ENCODE measurements at regions not wholly inside any gene's neighbourhood (a gene's known extent, or its start where the extent isn't known, plus 50 kb on each side); places are given as distances from the start of the nearest gene placed in this dataset.

DNA sequence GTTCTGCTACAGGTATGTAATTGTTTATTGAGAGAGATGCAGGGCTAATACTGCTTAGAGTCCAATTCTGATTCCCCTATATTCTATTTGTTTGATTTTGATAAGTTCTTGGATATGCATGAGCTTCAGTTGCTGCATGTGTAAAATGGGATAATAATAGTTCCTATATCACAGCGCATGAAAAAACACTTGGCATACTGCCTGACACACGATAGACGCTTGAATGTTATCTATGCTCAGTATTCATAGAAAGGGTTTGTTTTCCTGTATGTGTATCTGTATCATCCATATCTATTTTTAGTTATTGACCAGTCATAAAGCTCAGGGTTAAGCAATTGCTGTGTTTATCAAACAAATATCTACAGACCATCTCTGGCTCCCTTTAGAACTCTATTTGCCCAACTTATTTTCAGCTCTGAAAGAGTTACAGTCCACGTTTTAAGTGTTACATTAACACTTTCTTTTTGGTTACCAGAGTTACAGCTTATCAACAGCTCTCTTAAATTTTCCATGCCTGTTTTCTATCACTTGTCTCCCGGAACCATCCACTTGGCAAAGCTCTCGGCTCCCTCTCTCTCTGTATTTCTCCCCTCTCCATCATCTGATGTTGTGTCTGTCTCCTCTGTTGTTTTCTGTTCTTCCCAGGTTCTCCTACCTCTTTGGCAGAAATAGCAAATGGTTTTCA lies 334.8 kb downstream of the CBLN1 start:
- no peaks in the 10 kb centered on the region for H3K4me1 Mint-ChIP-seq (ENCODE audit: low read depth)
- intact Hi-C loops (cut with micrococcal nuclease) = no loop called here
- H3K9me3 Mint-ChIP-seq = no peaks in the 10 kb centered on the region
- H3K27ac Mint-ChIP-seq = no peak overlapping the region
- H3K27me3 Mint-ChIP-seq = no peaks in the 10 kb centered on the region
- no peak overlapping the region for H3K4me3 Mint-ChIP-seq
- H3K36me3 Mint-ChIP-seq (ENCODE audit: low read depth) = no peaks in the 10 kb centered on the region

- intact Hi-C loops (cut with micrococcal nuclease) = no loop called here
- no peak overlapping the region for H3K27ac Mint-ChIP-seq
- H3K4me3 Mint-ChIP-seq = no peak overlapping the region
- H3K9me3 Mint-ChIP-seq = no peaks in the 10 kb centered on the region
- H3K27me3 Mint-ChIP-seq = no peaks in the 10 kb centered on the region
- H3K36me3 Mint-ChIP-seq (ENCODE audit: low read depth) = no peaks in the 10 kb centered on the region
- H3K4me1 Mint-ChIP-seq (ENCODE audit: low read depth) = no peaks in the 10 kb centered on the region
These were observed 333.0 kb upstream of the N4BP1 start for GRCh38 chr16:48942996-48943395.

GRCh38 chr16:48936811-48937210 lies 326.8 kb upstream of the N4BP1 start:
- Mint-ChIP-seq H3K36me3 (ENCODE audit: low read depth) (no peaks in the 10 kb centered on the region), H3K4me1 (ENCODE audit: low read depth) (no peaks in the 10 kb centered on the region), H3K9me3 (no peaks in the 10 kb centered on the region), H3K4me3 (no peak overlapping the region), H3K27me3 (no peaks in the 10 kb centered on the region), H3K27ac (no peak overlapping the region)
- intact Hi-C loops (cut with micrococcal nuclease) = no loop called here

DNA sequence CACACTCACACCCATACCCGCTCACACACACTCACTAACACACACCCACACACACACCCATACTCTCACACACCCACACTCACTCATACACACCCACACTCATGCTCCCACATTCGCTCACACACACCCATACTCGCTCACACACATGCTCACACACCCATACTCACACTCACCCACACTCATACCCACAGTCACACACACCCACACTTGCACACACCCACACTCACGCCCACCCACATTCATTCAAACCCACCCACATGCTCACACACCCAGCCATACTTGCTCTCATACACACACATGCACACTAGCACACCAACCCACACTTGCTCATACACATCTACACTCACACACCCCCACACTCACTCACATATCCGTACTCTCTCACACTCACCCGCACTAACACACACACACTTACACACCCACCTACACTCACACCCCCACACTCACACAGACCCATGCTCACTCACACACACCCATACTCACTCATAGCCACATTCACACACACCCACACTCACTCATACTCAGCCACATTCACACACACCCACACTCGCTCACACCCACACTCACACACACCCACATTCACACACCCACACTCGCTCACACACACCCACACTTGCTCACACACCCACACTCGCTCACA lies 322.4 kb upstream of the N4BP1 start:
- Mint-ChIP-seq H3K27ac (no peak overlapping the region), H3K36me3 (ENCODE audit: low read depth) (no peaks in the 10 kb centered on the region), H3K4me1 (ENCODE audit: low read depth) (no peaks in the 10 kb centered on the region), H3K9me3 (no peaks in the 10 kb centered on the region), H3K4me3 (no peak overlapping the region), H3K27me3 (no peaks in the 10 kb centered on the region)
- intact Hi-C loops (cut with micrococcal nuclease) = no loop called here

DNA sequence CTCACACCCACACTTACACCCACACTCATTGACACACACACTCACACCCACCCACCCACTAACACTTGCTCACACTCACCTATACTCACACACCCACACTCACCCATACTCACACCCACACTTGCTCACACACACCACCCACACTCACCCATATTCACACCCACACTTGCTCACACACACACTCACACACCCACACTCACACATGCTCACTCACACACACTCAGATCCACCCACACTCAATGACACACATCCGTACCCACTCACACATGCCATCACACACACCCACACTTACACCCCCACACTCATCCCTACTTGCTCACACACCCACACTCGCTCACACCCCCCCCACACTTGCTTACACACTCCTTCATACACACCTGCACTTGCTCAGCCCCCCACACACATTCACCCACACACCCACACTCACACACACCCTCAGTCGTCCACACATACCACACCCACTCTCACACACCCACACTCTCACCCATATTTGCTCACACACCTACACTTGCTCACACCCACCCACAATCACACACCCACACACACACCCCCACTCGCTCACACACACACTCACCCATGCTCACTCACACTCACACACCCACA lies 321.1 kb upstream of the N4BP1 start:
- Mint-ChIP-seq H3K36me3 (ENCODE audit: low read depth) (no peaks in the 10 kb centered on the region), H3K9me3 (no peaks in the 10 kb centered on the region), H3K27me3 (no peaks in the 10 kb centered on the region), H3K4me1 (ENCODE audit: low read depth) (no peaks in the 10 kb centered on the region), H3K4me3 (no peak overlapping the region), H3K27ac (no peak overlapping the region)
- intact Hi-C loops (cut with micrococcal nuclease) = no loop called here

GRCh38 chr16:48919791-48920190 lies 309.8 kb upstream of the N4BP1 start:
- intact Hi-C loops (cut with micrococcal nuclease) = no loop called here
- H3K36me3 Mint-ChIP-seq (ENCODE audit: low read depth) = no peaks in the 10 kb centered on the region
- H3K4me1 Mint-ChIP-seq (ENCODE audit: low read depth) = no peaks in the 10 kb centered on the region
- no peak overlapping the region for H3K4me3 Mint-ChIP-seq
- no peak overlapping the region for H3K27ac Mint-ChIP-seq
- H3K9me3 Mint-ChIP-seq = no peaks in the 10 kb centered on the region
- H3K27me3 Mint-ChIP-seq = no peaks in the 10 kb centered on the region

GRCh38 chr16:48918520-48919258 lies 308.7 kb upstream of the N4BP1 start:
- Mint-ChIP-seq H3K27ac (no peak overlapping the region), H3K27me3 (no peaks in the 10 kb centered on the region), H3K36me3 (ENCODE audit: low read depth) (no peaks in the 10 kb centered on the region), H3K9me3 (no peaks in the 10 kb centered on the region), H3K4me3 (no peak overlapping the region), H3K4me1 (ENCODE audit: low read depth) (no peaks in the 10 kb centered on the region)
- intact Hi-C loops (cut with micrococcal nuclease) = no loop called here

- no peaks in the 10 kb centered on the region for H3K9me3 Mint-ChIP-seq
- H3K4me3 Mint-ChIP-seq = no peak overlapping the region
- H3K27ac Mint-ChIP-seq = no peak overlapping the region
- H3K4me1 Mint-ChIP-seq (ENCODE audit: low read depth) = no peaks in the 10 kb centered on the region
- intact Hi-C loops (cut with micrococcal nuclease) = no loop called here
- H3K36me3 Mint-ChIP-seq (ENCODE audit: low read depth) = no peaks in the 10 kb centered on the region
- H3K27me3 Mint-ChIP-seq = no peaks in the 10 kb centered on the region
These were observed 306.6 kb upstream of the N4BP1 start for GRCh38 chr16:48916566-48916965.

DNA sequence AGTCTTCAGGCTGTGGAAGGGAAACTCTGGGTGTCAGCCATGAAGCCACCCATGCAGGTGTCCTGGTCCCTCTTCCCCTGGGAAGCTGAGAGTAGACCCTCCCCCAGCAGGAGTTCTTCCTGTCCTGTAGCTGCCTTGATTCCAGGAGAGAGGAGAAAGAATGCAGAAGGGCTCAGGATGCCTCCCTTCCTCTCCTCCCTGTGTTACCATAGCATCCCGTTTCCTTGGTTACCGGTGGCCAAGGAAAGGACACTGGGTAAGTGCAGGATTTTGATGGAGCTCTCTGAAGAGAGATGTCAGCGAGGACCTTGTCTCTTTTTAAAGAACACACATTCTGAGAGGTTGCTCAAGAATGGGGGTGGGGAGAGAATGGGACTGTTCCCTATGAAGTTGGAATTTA lies 304.1 kb upstream of the N4BP1 start:
- no peaks in the 10 kb centered on the region for H3K27me3 Mint-ChIP-seq
- no peaks in the 10 kb centered on the region for H3K4me1 Mint-ChIP-seq (ENCODE audit: low read depth)
- H3K27ac Mint-ChIP-seq = no peak overlapping the region
- no peak overlapping the region for H3K4me3 Mint-ChIP-seq
- H3K36me3 Mint-ChIP-seq (ENCODE audit: low read depth) = no peaks in the 10 kb centered on the region
- H3K9me3 Mint-ChIP-seq = no peaks in the 10 kb centered on the region
- intact Hi-C loops (cut with micrococcal nuclease) = no loop called here

DNA sequence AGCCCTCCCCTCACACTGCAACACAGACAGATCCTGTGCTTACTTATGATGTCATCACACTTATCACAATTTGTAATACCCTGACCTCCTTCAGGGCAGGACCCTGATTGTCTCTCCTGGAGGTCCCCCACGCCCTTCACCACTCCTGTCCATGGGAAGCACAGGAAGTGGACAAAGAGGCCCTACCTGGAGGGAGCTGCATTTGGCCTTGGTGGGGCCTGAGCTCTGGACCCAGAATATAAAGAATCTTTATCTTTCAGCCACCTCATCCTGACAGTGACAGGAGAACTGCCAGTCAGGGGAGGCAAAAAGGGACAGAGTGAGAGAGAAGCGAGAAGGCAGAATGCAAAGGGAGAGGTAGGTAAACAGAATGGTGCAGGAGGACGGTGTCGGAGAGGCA lies 303.4 kb upstream of the N4BP1 start:
- no peaks in the 10 kb centered on the region for H3K4me1 Mint-ChIP-seq (ENCODE audit: low read depth)
- H3K9me3 Mint-ChIP-seq = no peaks in the 10 kb centered on the region
- no peak overlapping the region for H3K27ac Mint-ChIP-seq
- intact Hi-C loops (cut with micrococcal nuclease) = no loop called here
- no peak overlapping the region for H3K4me3 Mint-ChIP-seq
- no peaks in the 10 kb centered on the region for H3K36me3 Mint-ChIP-seq (ENCODE audit: low read depth)
- no peaks in the 10 kb centered on the region for H3K27me3 Mint-ChIP-seq

DNA sequence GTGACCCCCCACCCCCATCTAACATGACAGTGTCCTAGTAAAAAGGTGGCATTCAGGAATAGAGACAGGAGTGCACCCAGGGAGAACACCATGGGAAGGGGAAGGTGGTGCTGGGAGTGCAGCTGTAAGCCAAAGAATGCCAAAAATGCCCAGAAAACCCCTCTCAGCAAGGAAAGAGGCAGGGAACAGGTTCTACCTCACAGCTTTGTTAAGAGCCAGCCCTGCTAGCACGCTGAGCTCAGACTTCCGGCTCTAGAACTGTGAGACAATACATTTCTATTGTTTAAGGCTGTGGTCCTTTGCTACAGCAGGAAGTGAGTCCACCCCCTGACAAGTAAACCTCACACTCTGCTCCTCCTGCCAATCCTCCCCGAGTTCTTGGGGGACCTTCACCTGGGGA lies 302.4 kb upstream of the N4BP1 start:
- no peak overlapping the region for H3K4me3 Mint-ChIP-seq
- intact Hi-C loops (cut with micrococcal nuclease) = no loop called here
- no peaks in the 10 kb centered on the region for H3K4me1 Mint-ChIP-seq (ENCODE audit: low read depth)
- no peaks in the 10 kb centered on the region for H3K27me3 Mint-ChIP-seq
- H3K9me3 Mint-ChIP-seq = no peaks in the 10 kb centered on the region
- H3K27ac Mint-ChIP-seq = no peak overlapping the region
- no peaks in the 10 kb centered on the region for H3K36me3 Mint-ChIP-seq (ENCODE audit: low read depth)

GRCh38 chr16:48911700-48912099 lies 301.7 kb upstream of the N4BP1 start:
- no peaks in the 10 kb centered on the region for H3K27me3 Mint-ChIP-seq
- intact Hi-C loops (cut with micrococcal nuclease) = no loop called here
- no peaks in the 10 kb centered on the region for H3K9me3 Mint-ChIP-seq
- no peak overlapping the region for H3K27ac Mint-ChIP-seq
- no peaks in the 10 kb centered on the region for H3K4me1 Mint-ChIP-seq (ENCODE audit: low read depth)
- H3K36me3 Mint-ChIP-seq (ENCODE audit: low read depth) = no peaks in the 10 kb centered on the region
- no peak overlapping the region for H3K4me3 Mint-ChIP-seq

- Mint-ChIP-seq H3K4me1 (ENCODE audit: low read depth) (no peaks in the 10 kb centered on the region), H3K27me3 (no peaks in the 10 kb centered on the region), H3K9me3 (no peaks in the 10 kb centered on the region), H3K27ac (no peak overlapping the region), H3K4me3 (no peak overlapping the region), H3K36me3 (ENCODE audit: low read depth) (no peaks in the 10 kb centered on the region)
- intact Hi-C loops (cut with micrococcal nuclease) = no loop called here
These were observed 300.2 kb upstream of the N4BP1 start for GRCh38 chr16:48910214-48910613.

DNA sequence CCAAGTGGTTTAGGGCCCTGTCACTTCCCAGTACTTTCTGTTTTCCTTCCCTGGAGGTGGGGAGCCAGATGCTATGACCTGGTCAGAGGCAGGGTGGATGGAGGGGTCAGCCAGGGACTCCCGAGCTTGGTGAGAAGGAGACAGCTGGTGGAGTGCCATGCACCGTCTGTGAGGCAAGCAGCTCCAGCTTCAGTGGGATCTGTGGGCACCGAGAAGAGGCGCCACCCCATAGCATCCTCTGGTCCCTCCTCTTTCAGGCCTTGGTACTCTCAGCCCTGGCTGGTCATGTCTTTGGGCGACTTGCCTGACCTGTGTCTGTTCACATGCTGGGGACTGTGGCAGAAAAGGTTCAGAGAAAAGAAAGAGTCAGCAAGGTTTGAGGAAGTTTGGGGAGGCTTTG lies 299.3 kb upstream of the N4BP1 start:
- no peaks in the 10 kb centered on the region for H3K36me3 Mint-ChIP-seq (ENCODE audit: low read depth)
- intact Hi-C loops (cut with micrococcal nuclease) = no loop called here
- no peaks in the 10 kb centered on the region for H3K9me3 Mint-ChIP-seq

More for the DNA sequence above, 299.3 kb upstream of the N4BP1 start:
- H3K27ac Mint-ChIP-seq = no peak overlapping the region
- no peaks in the 10 kb centered on the region for H3K4me1 Mint-ChIP-seq (ENCODE audit: low read depth)
- H3K4me3 Mint-ChIP-seq = no peak overlapping the region
- H3K27me3 Mint-ChIP-seq = no peaks in the 10 kb centered on the region
